OCI-LY7 (cell line): ENCODE measurements at regions not wholly inside any gene's neighbourhood (a gene's known extent, or its start where the extent isn't known, plus 50 kb on each side); places are given as distances from the start of the nearest gene placed in this dataset.

Experiments
- BruUV-seq: library from RNA; stranded (reverse); fragments of 400-500 nt; replicated peaks from 2 replicates; lab custom pipeline; 2021; lab: Mats Ljungman, UMichigan
- CTCF ChIA-PET: fragments of 300-600 bp; sonication (Branson Sonifier 250); formaldehyde crosslinking; loops from one replicate; lab custom pipeline; 2022; ENCODE audit warnings: antibody characterized with exemption; ENCODE audit not compliant: unreplicated experiment; lab: Charles Lee
- POLR2A ChIA-PET: fragments of 300-600 bp; sonication (Branson Sonifier 250); formaldehyde crosslinking; loops from one replicate; lab custom pipeline; 2022; ENCODE audit warnings: antibody characterized with exemption; lab: Charles Lee
- DNase-seq: peaks from one replicate; pipeline ENCODE4 v3.0.0-alpha.2; 2015; ENCODE audit warnings: low spot score
- H2AFZ ChIP-seq: fragments of 200-600 bp; sonication (generic), shearing (Covaris generic); 2 replicates; pipeline ENCODE4 v1.6.1; 2014; ENCODE audit warnings: mild to moderate bottlenecking, antibody characterized with exemption, low read length, moderate library complexity
- H3K27ac ChIP-seq: fragments of 200-600 bp; sonication (generic); 2 replicates; pipeline ENCODE4 v1.5.1; 2014; ENCODE audit warnings: mixed run types, low read depth, mild to moderate bottlenecking, moderate library complexity, low read length, inconsistent platforms; ENCODE audit not compliant: poor library complexity, severe bottlenecking
- H3K36me3 ChIP-seq: fragments of 200-600 bp; sonication (generic); 2 replicates; pipeline ENCODE4 v1.6.1; 2014; ENCODE audit warnings: mild to moderate bottlenecking, antibody characterized with exemption, low read length, moderate library complexity, mixed read lengths; ENCODE audit not compliant: insufficient read depth
- H3K4me1 ChIP-seq: fragments of 200-600 bp; sonication (generic); 2 replicates; pipeline ENCODE4 v1.5.1; 2014; ENCODE audit warnings: mild to moderate bottlenecking, low read length; ENCODE audit not compliant: insufficient read depth, poor library complexity, severe bottlenecking
- H3K4me2 ChIP-seq: fragments of 200-600 bp; sonication (generic); 2 replicates; pipeline ENCODE4 v1.6.1; 2014; ENCODE audit warnings: mild to moderate bottlenecking, low read length
- H3K4me3 ChIP-seq: fragments of 200-600 bp; sonication (generic); 2 replicates; pipeline ENCODE4 v1.5.1; 2014; ENCODE audit warnings: mild to moderate bottlenecking, low read depth, low read length; ENCODE audit not compliant: poor library complexity, severe bottlenecking
- H3K79me2 ChIP-seq: fragments of 200-600 bp; sonication (generic); 2 replicates; pipeline ENCODE4 v1.6.1; 2016; ENCODE audit warnings: low read depth, mild to moderate bottlenecking, low read length, moderate library complexity, mixed read lengths; ENCODE audit not compliant: insufficient read depth
- H3K9me2 ChIP-seq: fragments of 200-600 bp; sonication (generic); 2 replicates; pipeline ENCODE4 v1.6.1; 2016; ENCODE audit warnings: mild to moderate bottlenecking, low read length, mixed read lengths; ENCODE audit not compliant: insufficient read depth
- H3K9me3 ChIP-seq: fragments of 200-600 bp; sonication (generic); 2 replicates; pipeline ENCODE4 v1.6.1; 2014; ENCODE audit warnings: mild to moderate bottlenecking, mixed run types, low read length, mixed read lengths
- H4K20me1 ChIP-seq: fragments of 200-600 bp; sonication (generic); 2 replicates; pipeline ENCODE4 v1.6.1; 2014; ENCODE audit warnings: mild to moderate bottlenecking, antibody characterized with exemption, low read length, moderate library complexity, mixed read lengths; ENCODE audit not compliant: insufficient read depth
- EZH2phosphoT487 ChIP-seq: fragments of 200-600 bp; sonication (generic); IDR thresholded peaks from 2 replicates; pipeline ENCODE4 v1.6.1; 2018; ENCODE audit warnings: low read depth, borderline replicate concordance, mild to moderate bottlenecking, mixed run types, antibody characterized with exemption, low read length, moderate library complexity, mixed read lengths
- intact Hi-C: fragments of 100-400 bp; cut with micrococcal nuclease; formaldehyde crosslinking; loops from one replicate; pipeline ENCODE4 v1.10.0; 2022; ENCODE audit not compliant: unreplicated experiment
- TF ChIP-seq, protein P1 (sequence below): fragments of 200-600 bp; sonication (generic); conservative IDR thresholded peaks from 2 replicates; pipeline ENCODE4 v1.5.1; 2014; ENCODE audit warnings: mild to moderate bottlenecking, antibody characterized with exemption, low read length, moderate library complexity, mixed read lengths

DNA sequence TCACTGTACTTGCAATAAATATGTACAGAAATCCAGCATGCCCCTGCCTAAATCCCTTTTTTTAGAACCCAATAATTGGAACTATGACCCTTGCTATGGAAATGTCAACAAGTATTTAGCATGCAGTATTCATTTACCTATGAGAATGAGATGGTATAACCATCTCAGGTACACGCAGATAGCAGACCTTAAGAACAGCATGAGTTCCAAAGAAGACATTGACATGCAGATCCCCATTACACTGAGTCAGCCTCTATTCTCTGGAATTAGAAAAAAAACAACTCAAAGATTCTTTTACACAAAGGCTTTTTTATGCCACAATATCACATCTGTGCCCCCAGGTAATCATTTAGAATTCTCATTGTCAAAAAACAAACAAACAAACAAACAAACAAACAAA is 325.6 kb upstream of the TLE4 start:
- Histone ChIP-seq H3K4me2 (no peak overlapping the region), H3K9me2 (no peaks in the 10 kb centered on the region), H3K79me2 (no peaks in the 10 kb centered on the region), H3K4me3 (no peak overlapping the region), H3K4me1 (no peaks in the 10 kb centered on the region), H3K27ac (no peak overlapping the region), H3K36me3 (no peaks in the 10 kb centered on the region), H4K20me1 (no peaks in the 10 kb centered on the region), H2AFZ (no peak overlapping the region), H3K9me3 (no peaks in the 10 kb centered on the region)
- DNase-seq, result no peak
- ChIA-PET CTCF (no interaction called here), POLR2A (interaction anchor here (0.6 kb wide), 1 partner anchor 652 kb away, joined by 3 read pairs; no protein-coding TSS in a partner anchor)
- TF ChIP-seq, protein P1, sequence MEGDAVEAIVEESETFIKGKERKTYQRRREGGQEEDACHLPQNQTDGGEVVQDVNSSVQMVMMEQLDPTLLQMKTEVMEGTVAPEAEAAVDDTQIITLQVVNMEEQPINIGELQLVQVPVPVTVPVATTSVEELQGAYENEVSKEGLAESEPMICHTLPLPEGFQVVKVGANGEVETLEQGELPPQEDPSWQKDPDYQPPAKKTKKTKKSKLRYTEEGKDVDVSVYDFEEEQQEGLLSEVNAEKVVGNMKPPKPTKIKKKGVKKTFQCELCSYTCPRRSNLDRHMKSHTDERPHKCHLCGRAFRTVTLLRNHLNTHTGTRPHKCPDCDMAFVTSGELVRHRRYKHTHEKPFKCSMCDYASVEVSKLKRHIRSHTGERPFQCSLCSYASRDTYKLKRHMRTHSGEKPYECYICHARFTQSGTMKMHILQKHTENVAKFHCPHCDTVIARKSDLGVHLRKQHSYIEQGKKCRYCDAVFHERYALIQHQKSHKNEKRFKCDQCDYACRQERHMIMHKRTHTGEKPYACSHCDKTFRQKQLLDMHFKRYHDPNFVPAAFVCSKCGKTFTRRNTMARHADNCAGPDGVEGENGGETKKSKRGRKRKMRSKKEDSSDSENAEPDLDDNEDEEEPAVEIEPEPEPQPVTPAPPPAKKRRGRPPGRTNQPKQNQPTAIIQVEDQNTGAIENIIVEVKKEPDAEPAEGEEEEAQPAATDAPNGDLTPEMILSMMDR, result no peak
- no peak for TF ChIP-seq EZH2phosphoT487
- BruUV-seq, result no TSS peak
- intact Hi-C loops, result no loop called here

DNA sequence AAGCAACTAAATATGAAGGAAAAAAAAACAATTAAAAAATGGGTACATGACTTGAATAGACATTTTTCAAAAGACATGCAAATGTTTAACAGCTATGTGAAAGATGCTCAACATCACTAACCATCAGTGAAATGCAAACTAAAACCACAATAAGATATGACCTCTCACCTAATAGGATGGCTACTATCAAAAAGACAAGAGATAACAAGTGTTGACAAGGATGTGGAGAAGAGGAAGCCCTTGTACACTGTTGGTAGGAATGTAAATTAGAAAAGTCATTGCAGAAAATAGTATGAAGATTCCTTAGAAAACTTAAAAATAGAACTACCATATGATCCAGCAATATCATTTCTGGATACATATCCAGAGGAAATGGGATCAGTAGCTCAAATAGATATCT is 324.7 kb upstream of the TLE4 start:
- POLR2A ChIA-PET, result interaction anchor here (0.6 kb wide), 1 partner anchor 653 kb away, joined by 3 read pairs; no protein-coding TSS in a partner anchor
- no TSS peak for BruUV-seq
- no peak for TF ChIP-seq EZH2phosphoT487
- TF ChIP-seq, protein P1, result no peak
- H3K4me3 ChIP-seq, result no peak overlapping the region
- intact Hi-C loops, result no loop called here
- no peak for DNase-seq
- H3K36me3 ChIP-seq, result no peaks in the 10 kb centered on the region
- no peaks in the 10 kb centered on the region for H3K9me2 ChIP-seq
- no peak overlapping the region for H3K4me2 ChIP-seq
- no peak overlapping the region for H3K27ac ChIP-seq
- no peaks in the 10 kb centered on the region for H3K9me3 ChIP-seq
- no peaks in the 10 kb centered on the region for H4K20me1 ChIP-seq
- H3K79me2 ChIP-seq, result no peaks in the 10 kb centered on the region
- H2AFZ ChIP-seq, result no peak overlapping the region
- H3K4me1 ChIP-seq, result no peaks in the 10 kb centered on the region
- CTCF ChIA-PET, result no interaction called here

DNA sequence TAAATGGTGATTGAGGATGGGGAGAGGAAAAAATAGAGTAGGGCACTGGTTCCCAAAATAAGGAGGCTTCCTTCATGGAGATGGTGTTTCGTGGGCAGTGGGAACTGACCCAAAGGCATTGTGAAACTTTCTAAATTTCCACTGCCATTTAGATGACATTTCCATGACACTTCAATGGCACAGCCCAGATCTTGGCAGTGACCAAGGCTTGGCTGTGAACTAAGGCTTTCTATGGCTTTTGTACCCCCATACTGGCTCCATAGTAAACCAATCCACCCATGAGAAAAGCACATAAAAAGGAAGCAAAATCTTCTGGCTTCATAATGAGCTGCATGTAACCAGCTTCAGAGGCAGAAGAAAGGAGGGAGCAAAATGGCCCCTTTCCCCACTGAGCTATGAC is 321.0 kb upstream of the TLE4 start:
- H4K20me1 ChIP-seq, result no peaks in the 10 kb centered on the region
- ChIA-PET POLR2A (no interaction called here), CTCF (no interaction called here)
- intact Hi-C loops, result no loop called here
- no peak overlapping the region for H3K27ac ChIP-seq
- no peaks in the 10 kb centered on the region for H3K9me3 ChIP-seq
- H3K79me2 ChIP-seq, result no peaks in the 10 kb centered on the region
- no peak overlapping the region for H3K4me3 ChIP-seq
- H3K36me3 ChIP-seq, result no peaks in the 10 kb centered on the region
- no peak for DNase-seq
- H3K4me1 ChIP-seq, result no peaks in the 10 kb centered on the region
- TF ChIP-seq, protein P1, result no peak
- TF ChIP-seq EZH2phosphoT487, result no peak
- H3K4me2 ChIP-seq, result no peak overlapping the region
- BruUV-seq, result no TSS peak
- no peak overlapping the region for H2AFZ ChIP-seq
- H3K9me2 ChIP-seq, result no peaks in the 10 kb centered on the region
